Right lobe of liver (tissue), 6 donors: ENCODE measurements at regions not wholly inside any gene's neighbourhood (a gene's known extent, or its start where the extent isn't known, plus 50 kb on each side); places are given as distances from the start of the nearest gene placed in this dataset.

Experiments
- ATAC-seq, 4 donors: fragments of 200-7000 bp; cut with Tn5 transposase; one replicate each; pipeline ENCODE4 v1.9.1; 2020; ENCODE audit warnings: mild to moderate bottlenecking in 4 of 4, moderate library complexity in 4 of 4
- DNase-seq, 3 donors: peaks; one replicate each; pipeline ENCODE4 v3.0.0-alpha.2; 2020
- H3K27ac ChIP-seq, 3 donors: fragments of 200-600 bp; one replicate each; pipeline ENCODE4 v1.8.0; 2022
- H3K27me3 ChIP-seq, 2 donors: fragments of 200-600 bp; one replicate each; pipeline ENCODE4 v1.8.0; 2022
- H3K36me3 ChIP-seq, 4 donors: fragments of 200-600 bp; sonication (generic) in 1 of 4; one replicate each; pipeline versions ENCODE4 v1.5.1 to v1.8.0; 2017 to 2022; ENCODE audit warnings: control low read depth in 1 of 4
- H3K4me1 ChIP-seq, 4 donors: fragments of 200-600 bp; sonication (generic) in 1 of 4; one replicate each; pipeline versions ENCODE4 v1.5.1 to v1.8.0; 2017 to 2022; ENCODE audit warnings: control low read depth in 1 of 4
- H3K4me3 ChIP-seq, 3 donors: fragments of 200-600 bp; one replicate each; pipeline ENCODE4 v1.8.0; 2022
- H3K9me3 ChIP-seq, 4 donors: fragments of 200-600 bp; sonication (generic) in 1 of 4; one replicate each; pipeline versions ENCODE4 v1.5.1 to v1.8.0; 2017 to 2022; ENCODE audit warnings: control low read depth in 1 of 4
- POLR2A ChIP-seq: fragments of 450-650 bp; IDR thresholded peaks from one replicate; pipeline ENCODE4 v1.6.1; 2017; ENCODE audit warnings: antibody characterized with exemption, mild to moderate bottlenecking
- WGBS: methylation state at CpG from one replicate; pipeline ENCODE4 v1.1.6; 2018; ENCODE audit warnings: low coverage, low lambda C conversion rate; ENCODE audit not compliant: insufficient coverage; ENCODE audit errors: missing lambda C conversion rate; 5-methylcytosine and 5-hydroxymethylcytosine counted together
- intact Hi-C, 2 donors: fragments of 100-400 bp; cut with DNase I; formaldehyde crosslinking; loops; one replicate each; pipeline versions ENCODE4 v1.11.2 to v1.14.1; 2022
- TF ChIP-seq, protein P1 (sequence below), 4 donors: fragments of 200-600 bp in 3 of 4; fragments of 450-650 bp in 1 of 4; IDR thresholded peaks; one replicate each; pipeline versions ENCODE4 v1.5.1 to v1.8.0; 2016 to 2022; ENCODE audit warnings: antibody characterized with exemption in 4 of 4, mild to moderate bottlenecking in 2 of 4
- donor health status: DM: no; HTN: yes; CAD: no.
- donor health status: DM: no; HTN: no; CAD: no.
- donor health status: DM: no; HTN: no; CAD: no.
- donor health status: DM: no; HTN: yes; CAD: no.
- donor health status: DM: no; HTN: yes; CAD: no.

DNA sequence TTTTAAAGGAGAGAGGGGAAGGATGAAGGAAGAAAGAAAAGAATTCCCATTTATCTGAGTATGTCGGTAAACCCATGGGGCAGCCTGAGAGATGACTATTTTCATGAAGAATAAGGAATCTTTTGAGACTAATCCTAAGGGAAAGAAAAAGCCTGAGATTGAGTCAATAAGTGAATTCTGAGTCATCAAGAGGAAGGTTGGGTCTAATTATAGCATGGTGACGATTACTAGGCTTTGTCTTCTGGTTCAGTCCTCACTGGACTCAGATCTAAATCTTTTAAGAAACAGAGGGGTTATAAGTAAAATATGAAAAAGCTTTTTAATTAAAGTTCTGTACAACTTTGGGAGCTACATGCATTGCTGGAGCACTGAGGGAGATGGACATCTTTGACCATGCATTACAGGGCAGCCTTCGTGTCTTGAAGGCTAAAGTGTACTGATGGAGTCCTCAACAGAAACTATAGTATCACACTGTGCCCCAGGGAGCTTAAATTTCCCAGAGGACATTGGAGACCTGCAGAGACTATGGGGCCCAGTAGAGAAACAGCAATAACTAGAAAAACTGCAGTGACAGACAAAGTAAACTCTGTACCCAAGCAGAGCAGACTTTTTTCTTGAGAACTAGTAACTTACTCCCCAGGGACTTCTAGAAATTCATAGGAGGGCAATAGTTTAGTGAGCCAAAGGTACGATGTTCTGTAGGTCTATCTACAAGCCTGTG is 260.9 kb downstream of the RAD51AP2 start:
- no peak for DNase-seq
- Histone ChIP-seq H3K36me3 (no peaks in the 10 kb centered on the region), H3K27ac (no peak overlapping the region), H3K9me3 (no peaks in the 10 kb centered on the region), H3K27me3 (no peaks in the 10 kb centered on the region), H3K4me3 (no peak overlapping the region), H3K4me1 (no peaks in the 10 kb centered on the region)
- 55% methylated on average over 3 of the region's 4 CpGs for WGBS
- intact Hi-C loops = no loop called here
- ATAC-seq = no peak
- TF ChIP-seq POLR2A = no peak
- TF ChIP-seq, protein P1, sequence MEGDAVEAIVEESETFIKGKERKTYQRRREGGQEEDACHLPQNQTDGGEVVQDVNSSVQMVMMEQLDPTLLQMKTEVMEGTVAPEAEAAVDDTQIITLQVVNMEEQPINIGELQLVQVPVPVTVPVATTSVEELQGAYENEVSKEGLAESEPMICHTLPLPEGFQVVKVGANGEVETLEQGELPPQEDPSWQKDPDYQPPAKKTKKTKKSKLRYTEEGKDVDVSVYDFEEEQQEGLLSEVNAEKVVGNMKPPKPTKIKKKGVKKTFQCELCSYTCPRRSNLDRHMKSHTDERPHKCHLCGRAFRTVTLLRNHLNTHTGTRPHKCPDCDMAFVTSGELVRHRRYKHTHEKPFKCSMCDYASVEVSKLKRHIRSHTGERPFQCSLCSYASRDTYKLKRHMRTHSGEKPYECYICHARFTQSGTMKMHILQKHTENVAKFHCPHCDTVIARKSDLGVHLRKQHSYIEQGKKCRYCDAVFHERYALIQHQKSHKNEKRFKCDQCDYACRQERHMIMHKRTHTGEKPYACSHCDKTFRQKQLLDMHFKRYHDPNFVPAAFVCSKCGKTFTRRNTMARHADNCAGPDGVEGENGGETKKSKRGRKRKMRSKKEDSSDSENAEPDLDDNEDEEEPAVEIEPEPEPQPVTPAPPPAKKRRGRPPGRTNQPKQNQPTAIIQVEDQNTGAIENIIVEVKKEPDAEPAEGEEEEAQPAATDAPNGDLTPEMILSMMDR (IDR thresholded peaks at IDR 0.05) = no peak

DNA sequence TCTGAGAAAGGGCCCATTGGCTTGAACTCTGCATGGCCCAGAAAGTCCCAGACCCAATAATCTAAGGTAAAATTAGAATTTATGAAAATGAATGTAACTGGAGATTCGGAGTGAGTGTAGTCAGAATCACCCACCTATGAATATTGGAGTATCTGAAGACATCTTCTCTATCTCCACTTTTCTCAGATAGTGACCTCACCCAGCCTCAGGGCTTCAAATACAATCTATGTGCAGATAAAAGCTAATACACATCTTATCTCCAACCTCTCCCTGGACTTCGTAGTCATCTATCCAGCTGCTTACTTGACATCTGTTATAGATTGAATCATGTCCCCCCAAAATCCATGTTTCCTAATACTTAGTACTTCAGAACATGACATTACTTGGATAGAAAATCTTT is 263.2 kb downstream of the RAD51AP2 start:
- Histone ChIP-seq H3K27me3 (no peaks in the 10 kb centered on the region), H3K27ac (no peak overlapping the region), H3K36me3 (no peaks in the 10 kb centered on the region), H3K4me3 (no peak overlapping the region), H3K9me3 (no peaks in the 10 kb centered on the region), H3K4me1 (no peaks in the 10 kb centered on the region)
- no peak for TF ChIP-seq POLR2A
- TF ChIP-seq, protein P1 (IDR thresholded peaks at IDR 0.05) = no peak
- 79% methylated on average over 2 of the region's 2 CpGs for WGBS
- DNase-seq (no peak), ATAC-seq (no peak)
- intact Hi-C loops = no loop called here

- H3K27ac ChIP-seq = no peak overlapping the region
- no peak for DNase-seq
- ATAC-seq = no peak
- H3K36me3 ChIP-seq = no peaks in the 10 kb centered on the region
- no peak for TF ChIP-seq POLR2A
- TF ChIP-seq, protein P1 (IDR thresholded peaks at IDR 0.05) = no peak
- H3K4me1 ChIP-seq = no peaks in the 10 kb centered on the region
- no peaks in the 10 kb centered on the region for H3K27me3 ChIP-seq
- intact Hi-C loops = no loop called here
- no peaks in the 10 kb centered on the region for H3K9me3 ChIP-seq
- WGBS = 61% methylated on average over 2 of the region's 2 CpGs
- no peak overlapping the region for H3K4me3 ChIP-seq
Measured at GRCh38 chr2:17254421-17254820, 263.8 kb downstream of the RAD51AP2 start.

DNA sequence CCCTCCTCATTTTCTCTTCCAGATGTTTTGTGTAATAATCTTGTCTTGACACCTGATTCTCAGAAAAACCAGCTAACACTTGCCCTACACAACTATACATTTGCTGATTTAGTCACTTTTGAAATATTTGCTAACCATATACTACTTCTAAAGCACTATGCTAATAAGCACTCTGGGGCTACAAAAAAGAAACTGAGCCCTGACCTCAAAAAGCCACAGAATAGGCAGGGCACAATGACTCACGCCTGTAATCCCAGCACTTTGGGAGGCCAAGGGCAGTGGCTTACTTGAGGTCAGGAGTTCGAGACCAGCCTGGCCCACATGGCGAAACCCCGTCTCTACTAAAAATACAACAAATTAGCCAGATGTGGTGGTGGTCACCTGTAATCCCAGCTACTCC is 266.0 kb downstream of the RAD51AP2 start:
- H3K4me1 ChIP-seq = no peaks in the 10 kb centered on the region
- no peaks in the 10 kb centered on the region for H3K36me3 ChIP-seq
- H3K9me3 ChIP-seq = no peaks in the 10 kb centered on the region
- intact Hi-C loops = no loop called here
- H3K27ac ChIP-seq = no peak overlapping the region
- WGBS = 78% methylated on average over 2 of the region's 4 CpGs
- DNase-seq (no peak), ATAC-seq (no peak)
- TF ChIP-seq, protein P1 (IDR thresholded peaks at IDR 0.05) = no peak
- no peak for TF ChIP-seq POLR2A
- H3K27me3 ChIP-seq = no peaks in the 10 kb centered on the region
- H3K4me3 ChIP-seq = no peak overlapping the region

GRCh38 chr2:17251171-17251570 is 267.1 kb downstream of the RAD51AP2 start:
- WGBS = 66% methylated on average over 3 of the region's 5 CpGs
- Histone ChIP-seq H3K27ac (no peak overlapping the region), H3K4me3 (no peak overlapping the region), H3K9me3 (no peaks in the 10 kb centered on the region), H3K27me3 (no peaks in the 10 kb centered on the region), H3K4me1 (no peaks in the 10 kb centered on the region), H3K36me3 (no peaks in the 10 kb centered on the region)
- TF ChIP-seq POLR2A = no peak
- TF ChIP-seq, protein P1 (IDR thresholded peaks at IDR 0.05) = no peak
- no peak for DNase-seq
- intact Hi-C loops = no loop called here
- no peak for ATAC-seq
